Vagina (tissue), 2 donors: ENCODE measurements at regions not wholly inside any gene's neighbourhood (a gene's known extent, or its start where the extent isn't known, plus 50 kb on each side); places are given as distances from the start of the nearest gene placed in this dataset.

Source experiments
- CTCF ChIP-seq, 3 experiments: fragments of 450-650 bp in 2 of 3; fragments of 200-600 bp in 1 of 3; sonication (generic) in 1 of 3; IDR thresholded peaks; one replicate each; pipeline ENCODE4 v1.5.1; 2017 to 2019; ENCODE audit warnings: antibody characterized with exemption in 3 of 3, mild to moderate bottlenecking in 2 of 3, moderate library complexity in 2 of 3
- POLR2A ChIP-seq, 2 donors: fragments of 450-650 bp; IDR thresholded peaks; one replicate each; pipeline ENCODE4 v1.6.1; 2017; ENCODE audit warnings: antibody characterized with exemption in 2 of 2, mild to moderate bottlenecking in 2 of 2, moderate library complexity in 2 of 2

- TF ChIP-seq CTCF (IDR thresholded peaks at IDR 0.05) (no peak), POLR2A (IDR thresholded peaks at IDR 0.05) (no peak)
Observed at GRCh38 chr7:112933598-112933997, 143.4 kb upstream of the TMEM168 start.
